Stimulated activated CD4-positive, alpha-beta T cell treated with anti-CD3 and anti-CD28 coated beads, TNF-alpha, amount 100 ng/mL, for 24 hours (primary cell): ENCODE measurements at regions not wholly inside any gene's neighbourhood (a gene's known extent, or its start where the extent isn't known, plus 50 kb on each side); places are given as distances from the start of the nearest gene placed in this dataset.
"Not testable (repeated sequence)": the region's sequence is repeated elsewhere in the genome, so short reads cannot be mapped to it uniquely, and the experiment has no call there.

ENCODE experiments used
- DNase-seq, 3 experiments: peaks; one replicate each; pipeline ENCODE4 v3.0.0-alpha.2; 2020; ENCODE audit warnings: low read depth in 3 of 3

- no peak for DNase-seq
Observed at GRCh38 chr3:59503441-59503840, 453.6 kb upstream of the CFAP20DC start.

- DNase-seq, result peak; percentile 4 to 32 (median 30)
Observed at GRCh38 chr3:59502806-59503205, 453.0 kb upstream of the CFAP20DC start.

DNA sequence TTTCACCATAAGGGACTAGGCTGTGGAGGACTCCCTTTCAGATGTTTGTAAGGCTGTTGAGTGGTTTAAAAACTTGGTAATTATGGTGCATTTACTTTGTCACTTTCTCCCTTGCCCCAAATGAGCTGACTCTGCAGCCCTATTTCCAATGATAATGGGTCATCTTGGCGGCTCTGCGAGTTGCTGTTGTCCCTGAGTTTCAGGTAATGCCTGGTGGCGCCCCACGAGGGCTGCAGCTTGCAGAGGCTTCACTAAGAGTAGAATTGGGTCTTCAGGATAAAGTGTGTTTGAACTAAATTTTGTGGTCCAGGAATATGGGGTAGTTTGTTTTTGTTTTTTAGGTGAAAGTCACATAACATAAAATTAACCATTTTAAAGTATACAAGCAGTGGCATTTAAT lies 450.1 kb upstream of the CFAP20DC start:
- no peak for DNase-seq

GRCh38 chr3:59499000-59499399 lies 449.2 kb upstream of the CFAP20DC start:
- DNase-seq, result no peak

- no peak for DNase-seq
Observed at GRCh38 chr3:59496250-59496649, 446.4 kb upstream of the CFAP20DC start.

- DNase-seq, result not testable (repeated sequence)
Observed at GRCh38 chr3:59494969-59495368, 445.1 kb upstream of the CFAP20DC start.

- no peak for DNase-seq
Observed at GRCh38 chr3:59486520-59486919, 436.7 kb upstream of the CFAP20DC start.

GRCh38 chr3:59483191-59483590 lies 433.4 kb upstream of the CFAP20DC start:
- no peak for DNase-seq

DNA sequence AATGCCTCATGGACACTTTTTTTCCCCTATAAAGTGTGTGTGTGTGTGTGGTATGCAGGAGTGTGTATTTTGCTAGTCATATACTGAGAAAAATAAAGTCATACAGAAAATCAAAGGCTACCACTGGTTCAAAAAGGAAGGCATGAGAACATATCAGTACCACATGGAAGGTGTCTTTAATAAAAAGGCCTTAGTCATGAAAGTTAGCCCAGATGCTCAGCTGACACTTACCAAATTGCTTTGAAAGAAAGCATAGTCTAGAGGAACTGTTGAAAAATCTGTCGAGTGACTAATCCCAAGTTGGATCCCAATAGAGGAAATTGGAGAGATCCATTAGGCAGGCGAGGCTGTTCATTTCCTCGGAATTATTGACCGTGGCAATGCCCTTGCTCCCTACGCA lies 432.9 kb upstream of the CFAP20DC start:
- DNase-seq, result no peak

- no peak for DNase-seq
Observed at GRCh38 chr3:59481776-59482400, 432.1 kb upstream of the CFAP20DC start.

DNA sequence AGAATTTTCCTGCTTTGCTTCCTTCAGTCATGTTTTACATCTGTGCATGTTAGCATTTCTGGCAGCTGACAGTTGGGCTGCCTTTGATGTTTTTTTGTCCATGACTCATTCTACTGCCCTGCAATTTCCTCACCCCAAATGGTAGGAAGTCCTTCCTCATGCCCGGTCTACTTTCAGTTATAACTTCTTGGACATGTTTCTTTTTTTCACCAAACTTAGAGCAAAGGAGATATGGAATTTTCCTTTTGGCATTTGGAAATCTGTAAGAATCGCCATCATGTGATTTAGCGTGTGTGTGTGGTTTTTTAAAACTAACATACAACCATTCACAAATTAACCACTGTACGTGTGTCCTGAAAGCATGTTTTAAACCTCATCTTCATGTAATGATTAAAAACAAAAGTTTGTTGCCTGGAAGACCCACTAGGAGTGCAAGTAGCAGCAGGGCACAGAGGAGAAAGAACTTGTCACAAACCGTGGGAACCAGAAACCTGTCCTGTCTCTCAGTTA lies 430.7 kb upstream of the CFAP20DC start:
- no peak for DNase-seq

- no peak for DNase-seq
Observed at GRCh38 chr3:59473636-59474035, 423.8 kb upstream of the CFAP20DC start.

GRCh38 chr3:59472541-59472940 lies 422.7 kb upstream of the CFAP20DC start:
- DNase-seq, result no peak

- DNase-seq, result peak in 1 of 3 experiments; percentile 10
Observed at GRCh38 chr3:59469948-59470723, 420.3 kb upstream of the CFAP20DC start.

DNA sequence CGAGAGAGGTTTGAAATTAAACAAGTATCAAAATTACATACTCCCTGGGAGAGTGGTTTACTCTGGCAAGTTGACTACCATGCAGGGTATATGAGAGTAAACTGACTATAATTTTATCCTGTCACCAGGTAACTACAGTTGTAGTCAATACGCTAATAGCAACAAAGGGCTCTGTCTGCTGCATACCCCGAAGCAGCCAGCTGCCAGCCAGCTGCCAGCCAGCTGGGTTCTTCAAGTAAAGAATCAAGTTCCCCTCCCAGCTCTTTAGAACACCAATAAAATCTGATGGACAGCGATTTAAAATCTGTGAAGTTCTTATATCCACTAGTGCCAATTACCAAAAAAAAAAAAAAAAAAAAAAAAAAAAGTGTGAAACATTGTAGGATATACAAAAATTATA lies 417.7 kb upstream of the CFAP20DC start:
- no peak for DNase-seq

DNA sequence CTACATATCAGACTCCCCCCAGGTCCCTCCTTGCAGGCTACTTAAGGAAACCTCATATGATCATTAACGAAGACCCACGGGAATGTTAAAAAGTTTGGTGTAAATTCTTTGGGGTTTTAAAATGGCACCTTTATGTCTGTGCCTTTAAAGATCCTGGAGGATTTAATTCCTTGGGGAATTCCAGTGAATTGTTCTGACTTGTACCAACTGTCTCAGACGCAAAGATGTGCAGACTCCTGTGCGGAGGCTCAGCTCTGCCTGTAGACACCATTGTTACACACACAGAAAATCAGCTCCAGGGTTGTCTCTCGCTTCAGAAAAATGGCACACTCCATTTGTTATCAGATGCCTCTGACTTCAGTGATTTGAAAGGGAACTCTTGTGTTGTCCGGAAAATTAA lies 414.4 kb upstream of the CFAP20DC start:
- DNase-seq, result no peak

DNA sequence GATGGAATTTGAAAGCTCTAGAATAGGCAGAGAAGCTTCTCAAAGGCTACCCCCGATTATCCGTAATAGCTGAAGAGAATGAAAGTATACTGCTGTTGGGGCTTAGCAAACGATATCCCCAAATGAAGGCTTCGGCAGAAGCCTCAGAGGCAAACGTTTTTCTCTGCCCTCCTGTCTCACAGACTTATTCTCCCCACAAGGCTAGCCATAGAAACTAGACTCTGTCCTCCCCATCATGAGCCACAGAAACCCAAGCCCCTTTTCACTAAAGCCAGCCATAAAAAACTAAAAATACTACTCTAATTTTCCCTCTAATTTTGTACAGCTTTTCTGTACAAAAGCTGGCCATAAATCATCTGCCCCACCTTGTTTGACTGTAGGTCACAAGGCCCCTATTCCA lies 413.4 kb upstream of the CFAP20DC start:
- DNase-seq, result no peak

DNA sequence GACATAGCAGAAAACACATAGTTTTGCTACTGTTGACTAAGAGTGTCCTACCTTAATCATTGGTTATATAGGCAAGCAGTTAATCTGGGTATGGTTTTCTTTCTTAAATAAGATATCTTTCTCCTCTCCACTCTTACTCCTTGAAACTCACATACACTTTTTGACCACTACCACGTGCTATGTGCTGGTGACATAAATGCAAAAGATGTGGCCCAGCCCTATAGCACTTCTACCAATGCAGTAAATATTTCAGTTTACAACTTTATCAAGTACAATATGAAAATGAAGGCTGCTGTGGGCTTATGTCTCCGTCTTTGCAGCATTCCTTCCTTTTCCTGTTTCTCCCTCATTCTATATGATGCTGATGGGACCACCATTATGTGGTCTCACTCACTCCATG lies 410.2 kb upstream of the CFAP20DC start:
- no peak for DNase-seq

- DNase-seq, result peak in 1 of 3 experiments; percentile 21
Observed at GRCh38 chr3:59456852-59457485, 407.1 kb upstream of the CFAP20DC start.

- DNase-seq, result no peak
Observed at GRCh38 chr3:59451800-59452746, 402.2 kb upstream of the CFAP20DC start.

DNA sequence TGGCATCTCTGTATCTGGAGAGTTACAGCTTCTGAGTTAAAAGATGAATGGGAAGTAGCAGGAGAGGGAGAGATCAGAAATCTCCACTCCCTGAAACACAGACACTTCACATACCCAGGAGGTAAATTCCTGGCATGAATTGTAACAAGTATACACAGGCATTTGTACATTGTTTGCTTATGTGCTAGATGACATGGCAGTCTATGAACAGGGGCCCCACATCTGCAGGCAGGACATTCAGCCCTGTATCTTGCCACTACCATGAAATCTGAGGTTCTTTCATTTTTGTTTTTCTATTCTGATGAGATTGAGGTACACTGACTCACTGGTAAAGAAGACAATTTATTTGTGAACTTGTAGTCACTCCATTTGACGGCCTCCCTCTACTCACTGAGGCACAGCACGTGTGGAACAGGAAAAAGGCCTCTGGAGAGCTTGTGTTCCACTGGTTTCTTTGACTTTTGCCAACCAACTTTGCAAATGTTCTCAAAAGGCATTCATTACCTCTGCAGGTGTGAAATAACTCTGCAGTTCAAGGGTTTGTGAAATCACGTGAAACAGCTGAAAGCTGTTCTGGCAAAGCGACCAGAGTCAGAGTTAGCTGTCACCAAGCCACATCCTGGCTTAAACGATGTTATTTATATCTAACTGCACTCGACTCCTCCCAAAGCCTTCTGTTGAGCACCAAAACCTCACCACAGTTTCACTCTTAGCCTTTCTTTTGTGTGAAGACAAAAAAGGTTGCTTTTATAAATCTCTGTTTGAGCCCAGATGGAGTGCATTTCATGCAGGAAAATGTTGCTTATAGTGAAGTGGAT lies 401.3 kb upstream of the CFAP20DC start:
- DNase-seq, result peak; percentile 20 to 28 (median 24)
